Dendritic cell treated with granulocyte-macrophage colony-stimulating factor and Interleukin-4, amounts not matched to agents 40 ng/mL and 50 ng/mL, for 4 days (primary cell): ENCODE measurements at regions not wholly inside any gene's neighbourhood (a gene's known extent, or its start where the extent isn't known, plus 50 kb on each side); places are given as distances from the start of the nearest gene placed in this dataset.
A peak's percentile ranks its signal among the peaks of the same experiment; 100 is the strongest.

Source experiments
- H3K27ac Mint-ChIP-seq: one replicate; pipeline ENCODE4 v1.8.0; 2022; ENCODE audit warnings: mild to moderate bottlenecking, mixed read lengths
- H3K27me3 Mint-ChIP-seq: one replicate; pipeline ENCODE4 v1.8.0; 2022; ENCODE audit warnings: mild to moderate bottlenecking, mixed read lengths
- H3K36me3 Mint-ChIP-seq: one replicate; pipeline ENCODE4 v1.8.0; 2022; ENCODE audit warnings: low read depth, mixed read lengths
- H3K4me1 Mint-ChIP-seq: one replicate; pipeline ENCODE4 v1.8.0; 2022; ENCODE audit warnings: low read depth, mixed read lengths
- H3K4me3 Mint-ChIP-seq: one replicate; pipeline ENCODE4 v1.8.0; 2022; ENCODE audit warnings: mild to moderate bottlenecking, moderate library complexity, mixed read lengths
- H3K9me3 Mint-ChIP-seq: one replicate; pipeline ENCODE4 v1.8.0; 2022; ENCODE audit warnings: mixed read lengths
- intact Hi-C: fragments of 100-400 bp; cut with micrococcal nuclease; formaldehyde crosslinking; loops from one replicate; pipeline ENCODE4 v1.15.0; 2022

GRCh38 chr5:56686337-56687195 is 128.8 kb upstream of the MAP3K1 start:
- intact Hi-C loops = loop anchor here (2.0 to 10.0 kb wide), 2 partner anchors 14 to 272 kb away; no protein-coding TSS in a partner anchor
- no peaks in the 10 kb centered on the region for H3K9me3 Mint-ChIP-seq
- H3K4me1 Mint-ChIP-seq = peaks cover 63% of the 10 kb centered on the region

GRCh38 chr5:56685503-56686217 is 129.7 kb upstream of the MAP3K1 start:
- Mint-ChIP-seq H3K27me3 (no peaks in the 10 kb centered on the region), H3K27ac (peak overlapping the region; percentile 67), H3K4me3 (no peak overlapping the region), H3K36me3 (no peaks in the 10 kb centered on the region), H3K4me1 (peaks cover 60% of the 10 kb centered on the region), H3K9me3 (no peaks in the 10 kb centered on the region)
- intact Hi-C loops = loop anchor here (2.0 to 10.0 kb wide), 2 partner anchors 13 to 271 kb away; no protein-coding TSS in a partner anchor

More at GRCh38 chr5:56686337-56687195, 128.8 kb upstream of the MAP3K1 start:
- no peaks in the 10 kb centered on the region for H3K27me3 Mint-ChIP-seq
- H3K27ac Mint-ChIP-seq = peak overlapping the region; percentile 67
- peak overlapping the region; percentile 17 for H3K4me3 Mint-ChIP-seq
- H3K36me3 Mint-ChIP-seq = no peaks in the 10 kb centered on the region

GRCh38 chr5:56684159-56684558 is 131.2 kb upstream of the MAP3K1 start:
- H3K9me3 Mint-ChIP-seq = no peaks in the 10 kb centered on the region
- no peaks in the 10 kb centered on the region for H3K27me3 Mint-ChIP-seq
- no peak overlapping the region for H3K4me3 Mint-ChIP-seq
- intact Hi-C loops = loop anchor here (10.0 kb wide), 1 partner anchor 269 kb away; no protein-coding TSS in a partner anchor
- no peaks in the 10 kb centered on the region for H3K36me3 Mint-ChIP-seq
- H3K4me1 Mint-ChIP-seq = peaks cover 59% of the 10 kb centered on the region
- H3K27ac Mint-ChIP-seq = no peak overlapping the region

- Mint-ChIP-seq H3K36me3 (no peaks in the 10 kb centered on the region), H3K27ac (no peak overlapping the region), H3K4me1 (peaks cover 61% of the 10 kb centered on the region), H3K4me3 (no peak overlapping the region), H3K27me3 (no peaks in the 10 kb centered on the region), H3K9me3 (no peaks in the 10 kb centered on the region)
- intact Hi-C loops = loop anchor here (10.0 kb wide), 1 partner anchor 269 kb away; no protein-coding TSS in a partner anchor
These were observed 131.6 kb upstream of the MAP3K1 start for GRCh38 chr5:56683733-56684132.

- Mint-ChIP-seq H3K9me3 (no peaks in the 10 kb centered on the region), H3K27me3 (no peaks in the 10 kb centered on the region), H3K4me3 (no peak overlapping the region), H3K4me1 (peaks cover 58% of the 10 kb centered on the region), H3K27ac (no peak overlapping the region), H3K36me3 (no peaks in the 10 kb centered on the region)
- intact Hi-C loops = loop anchor here (10.0 kb wide), 1 partner anchor 268 kb away; no protein-coding TSS in a partner anchor
These were observed 132.1 kb upstream of the MAP3K1 start for GRCh38 chr5:56683281-56683680.

- H3K4me3 Mint-ChIP-seq = no peak overlapping the region
- H3K9me3 Mint-ChIP-seq = no peaks in the 10 kb centered on the region
- peaks cover 55% of the 10 kb centered on the region for H3K4me1 Mint-ChIP-seq
- no peaks in the 10 kb centered on the region for H3K27me3 Mint-ChIP-seq
- no peaks in the 10 kb centered on the region for H3K36me3 Mint-ChIP-seq
- intact Hi-C loops = loop anchor here (10.0 kb wide), 1 partner anchor 267 kb away; no protein-coding TSS in a partner anchor
- H3K27ac Mint-ChIP-seq = no peak overlapping the region
These were observed 134.0 kb upstream of the MAP3K1 start for GRCh38 chr5:56681346-56681745.

- H3K27me3 Mint-ChIP-seq = no peaks in the 10 kb centered on the region
- H3K4me3 Mint-ChIP-seq = no peak overlapping the region
- intact Hi-C loops = loop anchor here (10.0 kb wide), 1 partner anchor 266 kb away; no protein-coding TSS in a partner anchor
- H3K27ac Mint-ChIP-seq = no peak overlapping the region
- H3K4me1 Mint-ChIP-seq = peaks cover 57% of the 10 kb centered on the region
- H3K9me3 Mint-ChIP-seq = no peaks in the 10 kb centered on the region
- H3K36me3 Mint-ChIP-seq = no peaks in the 10 kb centered on the region
These were observed 134.6 kb upstream of the MAP3K1 start for GRCh38 chr5:56680731-56681130.

GRCh38 chr5:56677690-56678305 is 137.6 kb upstream of the MAP3K1 start:
- Mint-ChIP-seq H3K36me3 (no peaks in the 10 kb centered on the region), H3K4me3 (no peak overlapping the region), H3K27me3 (no peaks in the 10 kb centered on the region), H3K4me1 (peaks cover 69% of the 10 kb centered on the region), H3K27ac (peak overlapping the region; percentile 26), H3K9me3 (no peaks in the 10 kb centered on the region)
- intact Hi-C loops = no loop called here

- Mint-ChIP-seq H3K36me3 (no peaks in the 10 kb centered on the region), H3K27ac (peak overlapping the region; percentile 40), H3K9me3 (no peaks in the 10 kb centered on the region), H3K27me3 (no peaks in the 10 kb centered on the region), H3K4me1 (peaks cover 76% of the 10 kb centered on the region), H3K4me3 (no peak overlapping the region)
- intact Hi-C loops = no loop called here
These were observed 139.1 kb upstream of the MAP3K1 start for GRCh38 chr5:56676091-56676768.

GRCh38 chr5:56674441-56674840 is 140.9 kb upstream of the MAP3K1 start:
- H3K27me3 Mint-ChIP-seq = no peaks in the 10 kb centered on the region
- H3K36me3 Mint-ChIP-seq = no peaks in the 10 kb centered on the region
- H3K4me3 Mint-ChIP-seq = no peak overlapping the region
- peaks cover 86% of the 10 kb centered on the region for H3K4me1 Mint-ChIP-seq
- peak overlapping the region; percentile 92 for H3K27ac Mint-ChIP-seq
- H3K9me3 Mint-ChIP-seq = no peaks in the 10 kb centered on the region
- intact Hi-C loops = loop anchor here (5.0 kb wide), 1 partner anchor 192 kb away; no protein-coding TSS in a partner anchor

- intact Hi-C loops = loop anchor here (2.0 to 5.0 kb wide), 2 partner anchors 14 to 191 kb away; no protein-coding TSS in a partner anchor
- no peaks in the 10 kb centered on the region for H3K36me3 Mint-ChIP-seq
- H3K9me3 Mint-ChIP-seq = no peaks in the 10 kb centered on the region
- no peaks in the 10 kb centered on the region for H3K27me3 Mint-ChIP-seq
- H3K27ac Mint-ChIP-seq = peak overlapping the region; percentile 92
- H3K4me3 Mint-ChIP-seq = no peak overlapping the region
- peaks cover 87% of the 10 kb centered on the region for H3K4me1 Mint-ChIP-seq
These were observed 142.2 kb upstream of the MAP3K1 start for GRCh38 chr5:56673171-56673570.

GRCh38 chr5:56671571-56671970 is 143.8 kb upstream of the MAP3K1 start:
- H3K27me3 Mint-ChIP-seq = no peaks in the 10 kb centered on the region
- H3K4me1 Mint-ChIP-seq = peaks cover 86% of the 10 kb centered on the region
- H3K9me3 Mint-ChIP-seq = no peaks in the 10 kb centered on the region
- H3K27ac Mint-ChIP-seq = peak overlapping the region; percentile 92
- H3K4me3 Mint-ChIP-seq = no peak overlapping the region
- no peaks in the 10 kb centered on the region for H3K36me3 Mint-ChIP-seq
- intact Hi-C loops = loop anchor here (2.0 to 5.0 kb wide), 2 partner anchors 143 to 189 kb away; partner anchors contain the start of gene MAP3K1

GRCh38 chr5:56670916-56671315 is 144.4 kb upstream of the MAP3K1 start:
- no peaks in the 10 kb centered on the region for H3K36me3 Mint-ChIP-seq
- H3K27ac Mint-ChIP-seq = peak overlapping the region; percentile 92
- intact Hi-C loops = loop anchor here (2.0 to 5.0 kb wide), 2 partner anchors 144 to 189 kb away; partner anchors contain the start of gene MAP3K1
- H3K4me1 Mint-ChIP-seq = peaks cover 86% of the 10 kb centered on the region
- no peaks in the 10 kb centered on the region for H3K9me3 Mint-ChIP-seq
- H3K27me3 Mint-ChIP-seq = no peaks in the 10 kb centered on the region
- no peak overlapping the region for H3K4me3 Mint-ChIP-seq
